ENCODE measurements at regions not wholly inside any gene's neighbourhood (a gene's known extent, or its start where the extent isn't known, plus 50 kb on each side); places are given as distances from the start of the nearest gene placed in this dataset.

DNA sequence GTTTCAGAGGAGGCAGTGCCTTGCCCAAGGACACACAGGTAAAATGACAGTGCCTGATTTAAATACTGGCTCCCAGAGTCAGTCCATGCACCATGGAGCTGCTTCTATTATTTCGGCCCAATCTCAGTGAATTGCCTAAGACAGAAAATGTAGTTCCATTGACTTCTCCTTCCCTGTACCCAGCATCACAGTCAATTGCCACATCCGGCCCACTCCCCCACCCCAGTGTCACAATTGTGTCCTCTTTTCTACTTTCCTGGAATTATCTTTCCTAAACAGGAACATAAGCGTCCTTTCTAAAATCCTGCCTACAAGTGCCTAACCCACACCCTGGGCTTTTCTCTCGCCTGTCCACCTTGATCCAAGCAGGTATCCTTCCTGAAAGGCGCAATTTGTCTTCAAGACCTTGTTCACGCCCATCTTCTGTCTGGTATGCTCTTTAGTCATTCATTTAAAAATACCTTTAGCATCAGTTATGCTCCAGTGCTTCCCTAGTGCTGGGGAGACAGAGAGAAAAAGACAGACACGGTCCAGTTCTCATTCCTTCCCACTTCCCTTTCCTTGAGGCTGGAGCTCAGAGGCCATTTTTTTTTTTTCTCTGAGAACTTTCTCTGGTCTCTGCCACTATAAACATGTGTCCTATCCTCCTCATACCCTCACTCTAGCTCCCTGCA lies 411.4 kb downstream of the LIG4 start:
- H3K27ac ChIP-seq (ENCODE audit: low read depth, low read length): no peak overlapping the region
- RAD21 ChIA-PET (ENCODE audit: low non-redundant PET in 1 of 2, low total read pairs in 2 of 2, uncharacterized antibody in 2 of 2, unreplicated experiment in 2 of 2): no interaction called here
- peaks cover 13 to 26% of the 10 kb centered on the region in 2 experiments; a peak in 2 of 4 replicates for H3K9me3 ChIP-seq (ENCODE audit: control insufficient read depth in 1 of 2, insufficient read depth in 1 of 2, low read depth in 1 of 2, low read length in 2 of 2)
- no peak for DNase-seq (ENCODE audit: low read depth, low spot score)
- no peaks in the 10 kb centered on the region for H3K4me1 ChIP-seq (ENCODE audit: control insufficient read depth in 1 of 2, insufficient read depth in 2 of 2, low read length in 2 of 2)
- no peak overlapping the region for H3K4me3 ChIP-seq (replicated peaks in 1 of 2; ENCODE audit: low read depth in 1 of 2, low read length in 2 of 2)
- H2AFZ ChIP-seq (ENCODE audit: low read depth, low read length, poor library complexity, severe bottlenecking): no peak overlapping the region
- CTCF ChIA-PET: no interaction called here
- TF ChIP-seq JUND (IDR thresholded peaks at IDR 0.05): no peak
- TF ChIP-seq EZH2 (IDR thresholded peaks at IDR 0.05): no peak
- no peaks in the 10 kb centered on the region for H4K20me1 ChIP-seq (ENCODE audit: insufficient read depth)
- H3K9me2 ChIP-seq (ENCODE audit: insufficient read depth): no peaks in the 10 kb centered on the region
- H3K9ac ChIP-seq (ENCODE audit: low read length): no peak overlapping the region
- no peak for ATAC-seq
- H3K27me3 ChIP-seq (ENCODE audit: insufficient read depth, low read length): no peaks in the 10 kb centered on the region
- no peaks in the 10 kb centered on the region for H3K36me3 ChIP-seq (ENCODE audit: control insufficient read depth in 1 of 2, insufficient read depth in 2 of 2, low read length in 2 of 2)
- intact Hi-C loops (cut with micrococcal nuclease): no loop called here
- no peak overlapping the region for H3K4me2 ChIP-seq (ENCODE audit: low read length)
- H3K79me2 ChIP-seq (ENCODE audit: insufficient read depth, low read length): no peaks in the 10 kb centered on the region
- POLR2A ChIA-PET: no interaction called here
- BruUV-seq (replicated peaks): no TSS peak

DNA sequence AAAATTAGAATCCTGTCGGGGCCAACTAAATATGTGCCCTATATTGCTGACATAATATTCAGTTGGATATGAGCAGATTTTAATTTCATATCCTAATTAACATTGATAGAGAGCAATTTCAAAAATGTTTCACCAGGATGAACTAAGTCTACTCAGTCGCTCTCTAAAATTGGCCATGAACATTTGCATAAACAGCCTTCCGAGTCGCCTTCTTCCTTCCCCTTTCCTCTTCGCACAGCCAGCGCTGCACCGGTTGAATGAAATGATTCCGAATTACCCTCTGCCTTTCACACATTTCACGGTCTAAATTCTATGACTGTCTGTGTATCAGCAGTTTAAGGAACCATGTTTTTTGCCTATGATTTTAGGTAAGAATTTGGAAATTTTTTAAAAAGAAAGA lies 413.7 kb downstream of the LIG4 start:
- H3K27me3 ChIP-seq (ENCODE audit: insufficient read depth, low read length): no peaks in the 10 kb centered on the region
- H3K4me1 ChIP-seq (ENCODE audit: control insufficient read depth in 1 of 2, insufficient read depth in 2 of 2, low read length in 2 of 2): no peaks in the 10 kb centered on the region
- H4K20me1 ChIP-seq (ENCODE audit: insufficient read depth): no peaks in the 10 kb centered on the region
- intact Hi-C loops (cut with micrococcal nuclease): no loop called here
- BruUV-seq (replicated peaks): no TSS peak
- DNase-seq (ENCODE audit: low read depth, low spot score) (no peak), ATAC-seq (no peak)
- no peak overlapping the region for H3K9ac ChIP-seq (ENCODE audit: low read length)
- POLR2A ChIA-PET: no interaction called here
- CTCF ChIA-PET: no interaction called here
- RAD21 ChIA-PET (ENCODE audit: low non-redundant PET in 1 of 2, low total read pairs in 2 of 2, uncharacterized antibody in 2 of 2, unreplicated experiment in 2 of 2): no interaction called here
- H3K79me2 ChIP-seq (ENCODE audit: insufficient read depth, low read length): no peaks in the 10 kb centered on the region
- no peaks in the 10 kb centered on the region for H3K9me2 ChIP-seq (ENCODE audit: insufficient read depth)
- H3K36me3 ChIP-seq (ENCODE audit: control insufficient read depth in 1 of 2, insufficient read depth in 2 of 2, low read length in 2 of 2): no peaks in the 10 kb centered on the region
- H2AFZ ChIP-seq (ENCODE audit: low read depth, low read length, poor library complexity, severe bottlenecking): no peak overlapping the region
- no peak overlapping the region for H3K27ac ChIP-seq (ENCODE audit: low read depth, low read length)
- peaks cover 7 to 24% of the 10 kb centered on the region in 2 experiments; a peak in 2 of 4 replicates for H3K9me3 ChIP-seq (ENCODE audit: control insufficient read depth in 1 of 2, insufficient read depth in 1 of 2, low read depth in 1 of 2, low read length in 2 of 2)
- no peak for TF ChIP-seq ZFX (IDR thresholded peaks at IDR 0.05)
- TF ChIP-seq JUND (IDR thresholded peaks at IDR 0.05): no peak
- TF ChIP-seq, protein P1, sequence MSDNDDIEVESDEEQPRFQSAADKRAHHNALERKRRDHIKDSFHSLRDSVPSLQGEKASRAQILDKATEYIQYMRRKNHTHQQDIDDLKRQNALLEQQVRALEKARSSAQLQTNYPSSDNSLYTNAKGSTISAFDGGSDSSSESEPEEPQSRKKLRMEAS (IDR thresholded peaks at IDR 0.05): no peak
- TF ChIP-seq RAD21 (IDR thresholded peaks at IDR 0.05; ENCODE audit: low read depth): no peak
- TF ChIP-seq, protein P2, sequence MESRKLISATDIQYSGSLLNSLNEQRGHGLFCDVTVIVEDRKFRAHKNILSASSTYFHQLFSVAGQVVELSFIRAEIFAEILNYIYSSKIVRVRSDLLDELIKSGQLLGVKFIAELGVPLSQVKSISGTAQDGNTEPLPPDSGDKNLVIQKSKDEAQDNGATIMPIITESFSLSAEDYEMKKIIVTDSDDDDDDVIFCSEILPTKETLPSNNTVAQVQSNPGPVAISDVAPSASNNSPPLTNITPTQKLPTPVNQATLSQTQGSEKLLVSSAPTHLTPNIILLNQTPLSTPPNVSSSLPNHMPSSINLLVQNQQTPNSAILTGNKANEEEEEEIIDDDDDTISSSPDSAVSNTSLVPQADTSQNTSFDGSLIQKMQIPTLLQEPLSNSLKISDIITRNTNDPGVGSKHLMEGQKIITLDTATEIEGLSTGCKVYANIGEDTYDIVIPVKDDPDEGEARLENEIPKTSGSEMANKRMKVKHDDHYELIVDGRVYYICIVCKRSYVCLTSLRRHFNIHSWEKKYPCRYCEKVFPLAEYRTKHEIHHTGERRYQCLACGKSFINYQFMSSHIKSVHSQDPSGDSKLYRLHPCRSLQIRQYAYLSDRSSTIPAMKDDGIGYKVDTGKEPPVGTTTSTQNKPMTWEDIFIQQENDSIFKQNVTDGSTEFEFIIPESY (IDR thresholded peaks at IDR 0.05; ENCODE audit: extremely low read depth, insufficient replicate concordance, low read length): no peak
- H3K4me3 ChIP-seq (replicated peaks in 1 of 2; ENCODE audit: low read depth in 1 of 2, low read length in 2 of 2): no peak overlapping the region
- no peak overlapping the region for H3K4me2 ChIP-seq (ENCODE audit: low read length)
